ENCODE measurements at regions not wholly inside any gene's neighbourhood (a gene's known extent, or its start where the extent isn't known, plus 50 kb on each side); places are given as distances from the start of the nearest gene placed in this dataset.
A peak's percentile ranks its signal among the peaks of the same experiment; 100 is the strongest.

GRCh38 chr13:97746649-97747048 lies 206.8 kb upstream of the IPO5 start:
- no peak for ATAC-seq
- intact Hi-C loops (cut with DNase I) = no loop called here
- Histone ChIP-seq H3K27ac (no peak overlapping the region), H3K27me3 (no peaks in the 10 kb centered on the region), H3K9me3 (no peaks in the 10 kb centered on the region), H3K4me1 (no peaks in the 10 kb centered on the region), H3K36me3 (no peaks in the 10 kb centered on the region), H3K4me3 (no peak overlapping the region)
- DNase-seq = no peak
- no peak for TF ChIP-seq CTCF (IDR thresholded peaks at IDR 0.05)

- no peak overlapping the region for H3K4me3 ChIP-seq
- no peaks in the 10 kb centered on the region for H3K27me3 ChIP-seq
- no peak for TF ChIP-seq CTCF (IDR thresholded peaks at IDR 0.05)
- H3K9me3 ChIP-seq = no peaks in the 10 kb centered on the region
- DNase-seq (no peak), ATAC-seq (no peak)
- no peaks in the 10 kb centered on the region for H3K4me1 ChIP-seq
- H3K27ac ChIP-seq = no peak overlapping the region
- H3K36me3 ChIP-seq = no peaks in the 10 kb centered on the region
- intact Hi-C loops (cut with DNase I) = no loop called here
Measured at GRCh38 chr13:97749174-97749573, 204.3 kb upstream of the IPO5 start.

- intact Hi-C loops (cut with DNase I) = no loop called here
- no peak for DNase-seq
Measured at GRCh38 chr13:97751477-97751876, 202.0 kb upstream of the IPO5 start.

GRCh38 chr13:97752961-97753668 lies 200.4 kb upstream of the IPO5 start:
- intact Hi-C loops (cut with DNase I) = no loop called here
- Histone ChIP-seq H3K27ac (no peak overlapping the region), H3K27me3 (no peaks in the 10 kb centered on the region), H3K36me3 (no peaks in the 10 kb centered on the region), H3K4me3 (no peak overlapping the region), H3K9me3 (no peaks in the 10 kb centered on the region), H3K4me1 (no peaks in the 10 kb centered on the region)
- DNase-seq = peak in 1 of 4 donors; percentile 7
- no peak for TF ChIP-seq CTCF (IDR thresholded peaks at IDR 0.05)
- no peak for ATAC-seq

More at GRCh38 chr13:97751477-97751876, 202.0 kb upstream of the IPO5 start:
- no peak for TF ChIP-seq CTCF (IDR thresholded peaks at IDR 0.05)
- no peaks in the 10 kb centered on the region for H3K4me1 ChIP-seq
- no peaks in the 10 kb centered on the region for H3K36me3 ChIP-seq
- H3K27me3 ChIP-seq = no peaks in the 10 kb centered on the region
- no peak overlapping the region for H3K27ac ChIP-seq
- ATAC-seq = no peak
- H3K9me3 ChIP-seq = no peaks in the 10 kb centered on the region
- no peak overlapping the region for H3K4me3 ChIP-seq

- no peaks in the 10 kb centered on the region for H3K9me3 ChIP-seq
- H3K4me1 ChIP-seq = no peaks in the 10 kb centered on the region
- H3K36me3 ChIP-seq = no peaks in the 10 kb centered on the region
- ATAC-seq (no peak), DNase-seq (no peak)
- H3K27ac ChIP-seq = no peak overlapping the region
- intact Hi-C loops (cut with DNase I) = no loop called here
- no peak for TF ChIP-seq CTCF (IDR thresholded peaks at IDR 0.05)
- no peak overlapping the region for H3K4me3 ChIP-seq
- no peaks in the 10 kb centered on the region for H3K27me3 ChIP-seq
Measured at GRCh38 chr13:97753942-97754670, 199.4 kb upstream of the IPO5 start.
